A549 (cell line): ENCODE measurements at regions not wholly inside any gene's neighbourhood (a gene's known extent, or its start where the extent isn't known, plus 50 kb on each side); places are given as distances from the start of the nearest gene placed in this dataset.

ENCODE experiments used
- CEBPB ChIP-seq, 2 experiments: fragments of >200 bp in 1 of 2; sonication (Bioruptor Twin) in 1 of 2; formaldehyde crosslinking in 1 of 2; IDR thresholded peaks; 2 replicates each; pipeline ENCODE4 v1.6.1; 2012 to 2016
- CHD4 ChIP-seq: fragments of 200-600 bp; sonication (generic); IDR thresholded peaks from 2 replicates; pipeline ENCODE4 v1.6.1; 2016; ENCODE audit warnings: antibody characterized with exemption, mild to moderate bottlenecking, borderline replicate concordance
- CTCF ChIP-seq: fragments of >200 bp; sonication (Bioruptor Twin); formaldehyde crosslinking; IDR thresholded peaks from 3 replicates; pipeline ENCODE4 v1.5.1; 2016
- ELK1 ChIP-seq: fragments of 150-350 bp; IDR thresholded peaks from 2 replicates; pipeline ENCODE4 v1.6.1; 2014; ENCODE audit warnings: low read depth, mild to moderate bottlenecking, low read length
- ESRRA ChIP-seq: fragments of 150-350 bp; IDR thresholded peaks from 2 replicates; pipeline ENCODE4 v1.6.1; 2014; ENCODE audit warnings: mild to moderate bottlenecking, low read length, borderline replicate concordance
- JUN ChIP-seq, 2 experiments: fragments of >200 bp; sonication (Bioruptor Twin); formaldehyde crosslinking; IDR thresholded peaks; 2 replicates in 1 of 2; 3 replicates in 1 of 2; pipeline ENCODE4 v1.6.1; 2016 to 2017
- MAX ChIP-seq: IDR thresholded peaks from 2 replicates; pipeline ENCODE4 v1.6.1; 2012
- POLR2A ChIP-seq: IDR thresholded peaks from 2 replicates; pipeline ENCODE4 v1.6.1; 2012; ENCODE audit warnings: mild to moderate bottlenecking, low read length
- RFX5 ChIP-seq: fragments of 450-650 bp; IDR thresholded peaks from 2 replicates; pipeline ENCODE4 v1.7.1; 2014; ENCODE audit warnings: antibody characterized with exemption, mild to moderate bottlenecking, moderate library complexity
- TF ChIP-seq, protein P1 (sequence below): fragments of >200 bp; sonication (Bioruptor Twin); formaldehyde crosslinking; IDR thresholded peaks from 3 replicates; pipeline ENCODE4 v1.6.1; 2016

- TF ChIP-seq POLR2A (no peak), CTCF (no peak), ELK1 (no peak), JUN (IDR thresholded peaks at IDR 0.05) (no peak), ESRRA (no peak), MAX (no peak), CHD4 (no peak), RFX5 (no peak), CEBPB (IDR thresholded peaks at IDR 0.05) (no peak)
- TF ChIP-seq, protein P1, sequence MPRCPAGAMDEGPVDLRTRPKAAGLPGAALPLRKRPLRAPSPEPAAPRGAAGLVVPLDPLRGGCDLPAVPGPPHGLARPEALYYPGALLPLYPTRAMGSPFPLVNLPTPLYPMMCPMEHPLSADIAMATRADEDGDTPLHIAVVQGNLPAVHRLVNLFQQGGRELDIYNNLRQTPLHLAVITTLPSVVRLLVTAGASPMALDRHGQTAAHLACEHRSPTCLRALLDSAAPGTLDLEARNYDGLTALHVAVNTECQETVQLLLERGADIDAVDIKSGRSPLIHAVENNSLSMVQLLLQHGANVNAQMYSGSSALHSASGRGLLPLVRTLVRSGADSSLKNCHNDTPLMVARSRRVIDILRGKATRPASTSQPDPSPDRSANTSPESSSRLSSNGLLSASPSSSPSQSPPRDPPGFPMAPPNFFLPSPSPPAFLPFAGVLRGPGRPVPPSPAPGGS = no peak
Observed at GRCh38 chr2:126510960-126511359, 145.0 kb upstream of the GYPC start.
